ENCODE measurements at regions not wholly inside any gene's neighbourhood (a gene's known extent, or its start where the extent isn't known, plus 50 kb on each side); places are given as distances from the start of the nearest gene placed in this dataset.

- ATAC-seq (no peak), DNase-seq (ENCODE audit: low read depth, low spot score) (no peak), FAIRE-seq (no peak)
- Histone ChIP-seq H3K27ac (ENCODE audit: control insufficient read depth, insufficient read depth) (no peak overlapping the region), H2AFZ (ENCODE audit: control insufficient read depth, low read depth, low read length) (no peak overlapping the region), H3K4me1 (ENCODE audit: control insufficient read depth, insufficient read depth, low read length) (no peaks in the 10 kb centered on the region), H3K9me3 (replicated peaks; ENCODE audit: control insufficient read depth, insufficient read depth, low read length) (no peaks in the 10 kb centered on the region), H3K79me2 (ENCODE audit: control insufficient read depth, insufficient read depth, low read length) (no peaks in the 10 kb centered on the region), H4K20me1 (ENCODE audit: control insufficient read depth, insufficient read depth) (no peaks in the 10 kb centered on the region), H3K4me2 (ENCODE audit: control insufficient read depth, insufficient read depth) (no peak overlapping the region), H3K27me3 (replicated peaks in 1 of 2; ENCODE audit: control insufficient read depth in 2 of 2, insufficient read depth in 2 of 2, low read length in 1 of 2) (no peaks in the 10 kb centered on the region), H3K36me3 (ENCODE audit: control insufficient read depth in 2 of 2, insufficient read depth in 2 of 2, low read length in 1 of 2) (no peaks in the 10 kb centered on the region), H3K9ac (ENCODE audit: control insufficient read depth, insufficient read depth, low read length) (no peak overlapping the region), H3K4me3 (no peak overlapping the region)
- ChIA-PET CTCF (no interaction called here), POLR2A (no interaction called here), SMC1A (ENCODE audit: uncharacterized antibody, unreplicated experiment) (no interaction called here), RAD21 (ENCODE audit: unreplicated experiment) (no interaction called here)
- TF ChIP-seq GATAD2B (conservative IDR thresholded peaks at IDR 0.05; ENCODE audit: low read depth) (no peak), RBBP5 (conservative IDR thresholded peaks at IDR 0.05) (no peak), ZBED1 (IDR thresholded peaks at IDR 0.05; ENCODE audit: borderline replicate concordance) (no peak), GABPA (IDR thresholded peaks at IDR 0.05; ENCODE audit: low read depth) (no peak), SUPT20H (IDR thresholded peaks at IDR 0.05; ENCODE audit: borderline replicate concordance, control insufficient read depth, low read depth, low read length) (no peak)
- TF ChIP-seq, protein P1, sequence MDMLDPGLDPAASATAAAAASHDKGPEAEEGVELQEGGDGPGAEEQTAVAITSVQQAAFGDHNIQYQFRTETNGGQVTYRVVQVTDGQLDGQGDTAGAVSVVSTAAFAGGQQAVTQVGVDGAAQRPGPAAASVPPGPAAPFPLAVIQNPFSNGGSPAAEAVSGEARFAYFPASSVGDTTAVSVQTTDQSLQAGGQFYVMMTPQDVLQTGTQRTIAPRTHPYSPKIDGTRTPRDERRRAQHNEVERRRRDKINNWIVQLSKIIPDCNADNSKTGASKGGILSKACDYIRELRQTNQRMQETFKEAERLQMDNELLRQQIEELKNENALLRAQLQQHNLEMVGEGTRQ (IDR thresholded peaks at IDR 0.05; ENCODE audit: borderline replicate concordance, low read depth, low read length) = no peak
- TF ChIP-seq, protein P2, sequence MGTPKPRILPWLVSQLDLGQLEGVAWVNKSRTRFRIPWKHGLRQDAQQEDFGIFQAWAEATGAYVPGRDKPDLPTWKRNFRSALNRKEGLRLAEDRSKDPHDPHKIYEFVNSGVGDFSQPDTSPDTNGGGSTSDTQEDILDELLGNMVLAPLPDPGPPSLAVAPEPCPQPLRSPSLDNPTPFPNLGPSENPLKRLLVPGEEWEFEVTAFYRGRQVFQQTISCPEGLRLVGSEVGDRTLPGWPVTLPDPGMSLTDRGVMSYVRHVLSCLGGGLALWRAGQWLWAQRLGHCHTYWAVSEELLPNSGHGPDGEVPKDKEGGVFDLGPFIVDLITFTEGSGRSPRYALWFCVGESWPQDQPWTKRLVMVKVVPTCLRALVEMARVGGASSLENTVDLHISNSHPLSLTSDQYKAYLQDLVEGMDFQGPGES (IDR thresholded peaks at IDR 0.05) = no peak
- in situ Hi-C loops (cut with MboI) = no loop called here
- BruUV-seq (replicated peaks) = no TSS peak
- intact Hi-C loops (cut with micrococcal nuclease; ENCODE audit: unreplicated experiment) = no loop called here
- WGBS (ENCODE audit: insufficient coverage, insufficient replicate concordance, low lambda C conversion rate, missing lambda C conversion rate) = 11% methylated on average over 6 of the region's 6 CpGs
Measured at GRCh38 chr1:4928186-4928585, 273.8 kb downstream of the AJAP1 start.

DNA sequence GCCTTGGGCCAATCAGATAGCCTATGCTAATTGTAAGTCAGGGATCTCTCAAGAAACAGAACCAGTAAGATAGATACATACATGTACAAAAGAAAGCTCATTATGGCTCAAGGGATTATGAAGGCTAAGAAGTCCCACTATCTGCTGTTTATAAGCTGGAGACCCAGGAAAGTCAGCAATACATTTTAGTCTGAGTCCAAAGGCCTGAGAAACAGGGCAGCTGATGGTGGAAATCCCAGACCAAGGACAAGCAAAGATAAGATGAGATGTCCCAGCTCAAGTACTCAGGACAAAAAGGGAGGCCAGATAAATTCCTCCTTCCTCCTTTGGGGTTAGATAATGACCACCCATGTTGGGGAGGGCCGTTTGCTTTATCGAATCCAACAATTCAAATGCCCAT lies 269.9 kb downstream of the AJAP1 start:
- FAIRE-seq = no peak
- RAD21 ChIA-PET (ENCODE audit: unreplicated experiment) = no interaction called here
- no TSS peak for BruUV-seq (replicated peaks)
- no peaks in the 10 kb centered on the region for H3K79me2 ChIP-seq (ENCODE audit: control insufficient read depth, insufficient read depth, low read length)
- H3K9me3 ChIP-seq (replicated peaks; ENCODE audit: control insufficient read depth, insufficient read depth, low read length) = no peaks in the 10 kb centered on the region; the same call in 2 of the 3 replicates
- no peak for TF ChIP-seq TAF1 (IDR thresholded peaks at IDR 0.05; ENCODE audit: borderline replicate concordance, low read depth, low read length)
- TF ChIP-seq, protein P1 (IDR thresholded peaks at IDR 0.05; ENCODE audit: borderline replicate concordance, low read depth, low read length) = no peak
- no peak for TF ChIP-seq NFXL1 (IDR thresholded peaks at IDR 0.05; ENCODE audit: borderline replicate concordance)
- TF ChIP-seq JUND (IDR thresholded peaks at IDR 0.05; ENCODE audit: low read depth, low read length) = no peak
- no peak for TF ChIP-seq NR2F1 (conservative IDR thresholded peaks at IDR 0.05)
- no peak for TF ChIP-seq BRCA1 (IDR thresholded peaks at IDR 0.05; ENCODE audit: low read depth, low read length)
- TF ChIP-seq TCF3 (IDR thresholded peaks at IDR 0.05; ENCODE audit: borderline replicate concordance, insufficient read depth, low read depth, low read length) = no peak
- no peak for TF ChIP-seq KLF5 (IDR thresholded peaks at IDR 0.05; ENCODE audit: partially characterized antibody)
- no peak for TF ChIP-seq CREB1 (IDR thresholded peaks at IDR 0.05; ENCODE audit: low read depth)
- no peak for TF ChIP-seq SIN3A (IDR thresholded peaks at IDR 0.05; ENCODE audit: low read depth, low read length)
- no peak for TF ChIP-seq POLR2AphosphoS2 (IDR thresholded peaks at IDR 0.05; ENCODE audit: low read depth, low read length)
- SMC1A ChIA-PET (ENCODE audit: uncharacterized antibody, unreplicated experiment) = no interaction called here
- no peaks in the 10 kb centered on the region for H3K36me3 ChIP-seq (ENCODE audit: control insufficient read depth in 2 of 2, insufficient read depth in 2 of 2, low read length in 1 of 2)
- CTCF ChIA-PET = no interaction called here
- H3K4me3 ChIP-seq = no peak overlapping the region
- H3K9ac ChIP-seq (ENCODE audit: control insufficient read depth, insufficient read depth, low read length) = no peak overlapping the region
- H3K27ac ChIP-seq (ENCODE audit: control insufficient read depth, insufficient read depth) = no peak overlapping the region
- no peak for ATAC-seq
- POLR2A ChIA-PET = no interaction called here
- DNase-seq (ENCODE audit: low read depth, low spot score) = no peak
- no peak overlapping the region for H3K4me2 ChIP-seq (ENCODE audit: control insufficient read depth, insufficient read depth)
- H2AFZ ChIP-seq (ENCODE audit: control insufficient read depth, low read depth, low read length) = no peak overlapping the region
- H4K20me1 ChIP-seq (ENCODE audit: control insufficient read depth, insufficient read depth) = no peaks in the 10 kb centered on the region
- WGBS (ENCODE audit: insufficient coverage, insufficient replicate concordance, low lambda C conversion rate, missing lambda C conversion rate) = 4% methylated on average over 2 of the region's 2 CpGs
- intact Hi-C loops (cut with micrococcal nuclease; ENCODE audit: unreplicated experiment) (no loop called here), in situ Hi-C loops (cut with MboI) (no loop called here)
- no peaks in the 10 kb centered on the region for H3K4me1 ChIP-seq (ENCODE audit: control insufficient read depth, insufficient read depth, low read length)
- no peaks in the 10 kb centered on the region for H3K27me3 ChIP-seq (replicated peaks in 1 of 2; ENCODE audit: control insufficient read depth in 2 of 2, insufficient read depth in 2 of 2, low read length in 1 of 2)
